SK-N-SH treated with all-trans-retinoic acid at 6 μM for 48 hours (cell line): ENCODE measurements at regions not wholly inside any gene's neighbourhood (a gene's known extent, or its start where the extent isn't known, plus 50 kb on each side); places are given as distances from the start of the nearest gene placed in this dataset.

Experiments used
- ATAC-seq: fragments of 200-7000 bp; cut with Tn5 transposase; 3 replicates; pipeline ENCODE4 v1.9.1; 2020; ENCODE audit warnings: mild to moderate bottlenecking, moderate library complexity
- ARNTL ChIP-seq: fragments of 450-650 bp; formaldehyde crosslinking; IDR thresholded peaks from 2 replicates; pipeline ENCODE4 v1.5.0; 2020; ENCODE audit warnings: low read depth, mild to moderate bottlenecking, moderate library complexity, borderline replicate concordance
- BACH2 ChIP-seq: fragments of 250-450 bp; sonication (Bioruptor Pico); IDR thresholded peaks from 2 replicates; pipeline ENCODE4 v1.9.0; 2021; ENCODE audit warnings: mild to moderate bottlenecking, borderline replicate concordance
- ESRRG ChIP-seq: fragments of 250-450 bp; sonication (Bioruptor Pico); IDR thresholded peaks from 2 replicates; pipeline ENCODE4 v1.6.1; 2021; ENCODE audit warnings: mild to moderate bottlenecking
- GLIS3 ChIP-seq: fragments of 250-450 bp; sonication (Bioruptor Pico); IDR thresholded peaks from 2 replicates; pipeline ENCODE4 v1.5.0; 2020; ENCODE audit warnings: mild to moderate bottlenecking, moderate library complexity
- ISL1 ChIP-seq: fragments of 250-450 bp; sonication (Bioruptor Pico); IDR thresholded peaks from 2 replicates; pipeline ENCODE4 v2.1.2; 2022; ENCODE audit warnings: mild to moderate bottlenecking, moderate library complexity
- OSR1 ChIP-seq: fragments of 250-450 bp; sonication (Bioruptor Pico); IDR thresholded peaks from 2 replicates; pipeline ENCODE4 v1.8.0; 2022; ENCODE audit warnings: moderate library complexity, mild to moderate bottlenecking, inconsistent platforms
- PPARA ChIP-seq: fragments of 250-450 bp; sonication (Bioruptor Pico); IDR thresholded peaks from 2 replicates; pipeline ENCODE4 v1.5.0; 2020; ENCODE audit warnings: mild to moderate bottlenecking, borderline replicate concordance
- RARB ChIP-seq: fragments of 250-450 bp; sonication (Bioruptor Pico); IDR thresholded peaks from 2 replicates; pipeline ENCODE4 v1.8.0; 2021; ENCODE audit warnings: mild to moderate bottlenecking, moderate library complexity
- SNAI2 ChIP-seq: fragments of 250-450 bp; sonication (Bioruptor Pico); IDR thresholded peaks from 2 replicates; pipeline ENCODE4 v1.5.0; 2020; ENCODE audit warnings: mild to moderate bottlenecking, moderate library complexity
- TCF4 ChIP-seq: fragments of 250-450 bp; sonication (Bioruptor Pico); IDR thresholded peaks from 2 replicates; pipeline ENCODE4 v1.8.0; 2021; ENCODE audit warnings: mild to moderate bottlenecking, moderate library complexity, borderline replicate concordance
- TOX ChIP-seq: fragments of 250-450 bp; sonication (Bioruptor Pico); IDR thresholded peaks from 2 replicates; pipeline ENCODE4 v1.8.0; 2021; ENCODE audit warnings: mild to moderate bottlenecking, moderate library complexity, borderline replicate concordance
- ZC3H10 ChIP-seq: fragments of 250-450 bp; sonication (Bioruptor Pico); IDR thresholded peaks from 2 replicates; pipeline ENCODE4 v1.5.1; 2021; ENCODE audit warnings: mild to moderate bottlenecking, moderate library complexity
- ZFP3 ChIP-seq: fragments of 250-450 bp; sonication (Bioruptor Pico); IDR thresholded peaks from 2 replicates; pipeline ENCODE4 v1.5.0; 2020; ENCODE audit warnings: mild to moderate bottlenecking, moderate library complexity
- ZFP30 ChIP-seq: fragments of 450-650 bp; formaldehyde crosslinking; IDR thresholded peaks from 2 replicates; pipeline ENCODE4 v1.5.0; 2022; ENCODE audit warnings: mild to moderate bottlenecking, moderate library complexity
- ZNF565 ChIP-seq: fragments of 450-650 bp; formaldehyde crosslinking; conservative IDR thresholded peaks from 2 replicates; pipeline ENCODE4 v1.5.0; 2020; ENCODE audit warnings: low read depth, mild to moderate bottlenecking, moderate library complexity
- ZNF70 ChIP-seq: fragments of 450-650 bp; formaldehyde crosslinking; IDR thresholded peaks from 2 replicates; pipeline ENCODE4 v1.5.0; 2020; ENCODE audit warnings: mild to moderate bottlenecking, moderate library complexity
- ZNF8 ChIP-seq: fragments of 450-650 bp; formaldehyde crosslinking; IDR thresholded peaks from 2 replicates; pipeline ENCODE4 v1.5.0; 2020; ENCODE audit warnings: mild to moderate bottlenecking, moderate library complexity
- TF ChIP-seq, protein P1 (sequence below): fragments of 250-450 bp; sonication (Bioruptor Pico); IDR thresholded peaks from 2 replicates; pipeline ENCODE4 v1.5.1; 2021; ENCODE audit warnings: mild to moderate bottlenecking, moderate library complexity
- TF ChIP-seq, protein P2 (sequence below): fragments of 250-450 bp; sonication (Bioruptor Pico); IDR thresholded peaks from 2 replicates; pipeline ENCODE4 v1.5.1; 2020; ENCODE audit warnings: low read depth, mild to moderate bottlenecking, moderate library complexity
- TF ChIP-seq, protein P3 (sequence below): fragments of 250-450 bp; sonication (Bioruptor Pico); IDR thresholded peaks from 2 replicates; pipeline ENCODE4 v1.8.0; 2021; ENCODE audit warnings: low read depth, mild to moderate bottlenecking, moderate library complexity, borderline replicate concordance
- TF ChIP-seq, protein P4 (sequence below): fragments of 250-450 bp; sonication (Bioruptor Pico); IDR thresholded peaks from 2 replicates; pipeline ENCODE4 v1.8.0; 2020; ENCODE audit warnings: mild to moderate bottlenecking, moderate library complexity, borderline replicate concordance

DNA sequence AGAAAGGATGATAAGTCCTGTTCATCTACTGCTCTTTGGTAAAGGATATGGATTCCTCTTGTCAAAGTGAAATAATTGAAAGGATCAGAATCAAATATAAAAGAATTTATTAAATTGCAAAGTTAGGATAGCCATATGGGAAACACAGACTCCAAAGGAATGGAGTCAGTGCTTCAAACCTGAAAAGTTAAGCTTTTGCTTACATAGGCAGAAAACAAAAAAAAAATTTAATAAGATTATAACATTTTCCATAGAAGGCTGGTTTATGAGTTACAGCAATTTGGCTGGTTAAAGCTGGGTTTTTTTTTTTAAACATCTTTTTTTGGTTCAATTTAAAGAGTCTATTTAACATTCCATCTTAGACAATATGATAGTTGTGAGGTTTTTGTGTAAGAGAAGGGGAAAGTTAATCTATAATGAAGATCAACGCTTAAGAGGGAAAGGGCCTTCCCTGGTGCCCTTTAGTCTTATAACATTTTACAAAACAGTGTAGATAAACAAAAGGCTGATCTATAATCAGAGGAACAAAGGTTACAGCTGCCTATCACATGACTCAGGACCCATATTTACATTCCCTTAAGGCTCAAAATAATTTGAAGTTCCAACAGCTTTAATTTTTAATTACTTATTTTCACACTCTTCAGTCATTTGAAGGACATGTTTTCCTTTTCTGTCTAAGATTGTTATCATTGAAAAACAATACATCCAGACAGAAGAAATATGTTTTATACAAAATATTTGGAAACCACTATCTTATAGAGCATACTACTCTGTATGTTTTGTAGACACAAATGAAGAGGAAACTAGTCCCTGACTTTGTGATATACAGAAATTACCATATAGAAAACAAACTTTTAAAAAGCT is 234.3 kb upstream of the MBL2 start:
- TF ChIP-seq OSR1, result no peak
- no peak for TF ChIP-seq GLIS3 (CRISPR knock-in tag)
- no peak for TF ChIP-seq ESRRG (CRISPR knock-in tag)
- TF ChIP-seq, protein P1, sequence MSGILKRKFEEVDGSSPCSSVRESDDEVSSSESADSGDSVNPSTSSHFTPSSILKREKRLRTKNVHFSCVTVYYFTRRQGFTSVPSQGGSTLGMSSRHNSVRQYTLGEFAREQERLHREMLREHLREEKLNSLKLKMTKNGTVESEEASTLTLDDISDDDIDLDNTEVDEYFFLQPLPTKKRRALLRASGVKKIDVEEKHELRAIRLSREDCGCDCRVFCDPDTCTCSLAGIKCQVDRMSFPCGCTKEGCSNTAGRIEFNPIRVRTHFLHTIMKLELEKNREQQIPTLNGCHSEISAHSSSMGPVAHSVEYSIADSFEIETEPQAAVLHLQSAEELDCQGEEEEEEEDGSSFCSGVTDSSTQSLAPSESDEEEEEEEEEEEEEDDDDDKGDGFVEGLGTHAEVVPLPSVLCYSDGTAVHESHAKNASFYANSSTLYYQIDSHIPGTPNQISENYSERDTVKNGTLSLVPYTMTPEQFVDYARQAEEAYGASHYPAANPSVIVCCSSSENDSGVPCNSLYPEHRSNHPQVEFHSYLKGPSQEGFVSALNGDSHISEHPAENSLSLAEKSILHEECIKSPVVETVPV (CRISPR knock-in tag), result no peak
- TF ChIP-seq, protein P2, sequence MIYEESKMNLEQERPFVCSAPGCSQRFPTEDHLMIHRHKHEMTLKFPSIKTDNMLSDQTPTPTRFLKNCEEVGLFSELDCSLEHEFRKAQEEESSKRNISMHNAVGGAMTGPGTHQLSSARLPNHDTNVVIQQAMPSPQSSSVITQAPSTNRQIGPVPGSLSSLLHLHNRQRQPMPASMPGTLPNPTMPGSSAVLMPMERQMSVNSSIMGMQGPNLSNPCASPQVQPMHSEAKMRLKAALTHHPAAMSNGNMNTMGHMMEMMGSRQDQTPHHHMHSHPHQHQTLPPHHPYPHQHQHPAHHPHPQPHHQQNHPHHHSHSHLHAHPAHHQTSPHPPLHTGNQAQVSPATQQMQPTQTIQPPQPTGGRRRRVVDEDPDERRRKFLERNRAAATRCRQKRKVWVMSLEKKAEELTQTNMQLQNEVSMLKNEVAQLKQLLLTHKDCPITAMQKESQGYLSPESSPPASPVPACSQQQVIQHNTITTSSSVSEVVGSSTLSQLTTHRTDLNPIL (CRISPR knock-in tag), result no peak
- TF ChIP-seq, protein P3, sequence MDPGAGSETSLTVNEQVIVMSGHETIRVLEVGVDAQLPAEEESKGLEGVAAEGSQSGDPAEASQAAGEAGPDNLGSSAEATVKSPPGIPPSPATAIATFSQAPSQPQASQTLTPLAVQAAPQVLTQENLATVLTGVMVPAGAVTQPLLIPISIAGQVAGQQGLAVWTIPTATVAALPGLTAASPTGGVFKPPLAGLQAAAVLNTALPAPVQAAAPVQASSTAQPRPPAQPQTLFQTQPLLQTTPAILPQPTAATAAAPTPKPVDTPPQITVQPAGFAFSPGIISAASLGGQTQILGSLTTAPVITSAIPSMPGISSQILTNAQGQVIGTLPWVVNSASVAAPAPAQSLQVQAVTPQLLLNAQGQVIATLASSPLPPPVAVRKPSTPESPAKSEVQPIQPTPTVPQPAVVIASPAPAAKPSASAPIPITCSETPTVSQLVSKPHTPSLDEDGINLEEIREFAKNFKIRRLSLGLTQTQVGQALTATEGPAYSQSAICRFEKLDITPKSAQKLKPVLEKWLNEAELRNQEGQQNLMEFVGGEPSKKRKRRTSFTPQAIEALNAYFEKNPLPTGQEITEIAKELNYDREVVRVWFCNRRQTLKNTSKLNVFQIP (CRISPR knock-in tag), result no peak
- no peak for TF ChIP-seq ZFP3 (CRISPR knock-in tag)
- ATAC-seq, result no peak

DNA sequence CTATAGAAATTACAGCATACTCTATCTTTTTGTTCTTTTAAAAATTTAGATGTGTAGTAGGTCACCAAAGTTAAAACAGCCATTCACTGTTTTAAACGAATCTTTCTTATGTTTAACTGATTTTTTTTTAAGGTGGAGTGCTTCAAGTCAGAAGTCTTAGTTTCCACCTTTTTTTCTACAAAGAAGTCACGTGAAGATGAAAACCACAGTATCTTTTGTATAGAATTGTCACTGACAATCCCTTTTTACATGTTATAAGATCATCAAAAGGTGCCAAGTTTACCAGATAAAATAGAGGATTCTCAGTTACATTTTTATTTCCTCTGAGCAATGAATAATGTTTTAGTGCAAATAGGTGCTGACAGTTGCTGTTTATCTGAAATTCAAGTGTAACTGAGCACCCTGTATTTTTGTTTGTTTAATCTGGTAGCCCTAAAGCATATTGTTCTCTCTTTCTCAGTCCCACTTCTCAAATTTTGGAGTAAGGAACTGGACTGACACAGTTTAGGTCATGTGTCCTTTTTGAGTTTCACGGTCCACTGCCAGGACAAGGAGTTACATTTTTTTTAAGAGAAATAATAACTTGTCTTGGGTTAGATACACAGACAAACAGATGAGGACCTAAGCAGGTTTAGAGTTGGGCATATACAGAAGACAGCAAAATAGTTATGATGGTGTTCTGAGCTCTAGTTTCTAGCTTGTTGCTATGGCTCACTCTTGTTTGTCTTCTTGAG is 233.2 kb upstream of the MBL2 start:
- ATAC-seq, result no peak
- no peak for TF ChIP-seq ZNF70 (CRISPR knock-in tag)
- TF ChIP-seq ZFP3 (CRISPR knock-in tag), result no peak
- no peak for TF ChIP-seq PPARA (CRISPR knock-in tag)
- no peak for TF ChIP-seq ZNF565 (CRISPR knock-in tag)
- TF ChIP-seq BACH2 (CRISPR knock-in tag), result no peak
- no peak for TF ChIP-seq GLIS3 (CRISPR knock-in tag)
- TF ChIP-seq ZC3H10 (CRISPR knock-in tag), result no peak
- TF ChIP-seq TOX (CRISPR knock-in tag), result no peak
- TF ChIP-seq, protein P4, sequence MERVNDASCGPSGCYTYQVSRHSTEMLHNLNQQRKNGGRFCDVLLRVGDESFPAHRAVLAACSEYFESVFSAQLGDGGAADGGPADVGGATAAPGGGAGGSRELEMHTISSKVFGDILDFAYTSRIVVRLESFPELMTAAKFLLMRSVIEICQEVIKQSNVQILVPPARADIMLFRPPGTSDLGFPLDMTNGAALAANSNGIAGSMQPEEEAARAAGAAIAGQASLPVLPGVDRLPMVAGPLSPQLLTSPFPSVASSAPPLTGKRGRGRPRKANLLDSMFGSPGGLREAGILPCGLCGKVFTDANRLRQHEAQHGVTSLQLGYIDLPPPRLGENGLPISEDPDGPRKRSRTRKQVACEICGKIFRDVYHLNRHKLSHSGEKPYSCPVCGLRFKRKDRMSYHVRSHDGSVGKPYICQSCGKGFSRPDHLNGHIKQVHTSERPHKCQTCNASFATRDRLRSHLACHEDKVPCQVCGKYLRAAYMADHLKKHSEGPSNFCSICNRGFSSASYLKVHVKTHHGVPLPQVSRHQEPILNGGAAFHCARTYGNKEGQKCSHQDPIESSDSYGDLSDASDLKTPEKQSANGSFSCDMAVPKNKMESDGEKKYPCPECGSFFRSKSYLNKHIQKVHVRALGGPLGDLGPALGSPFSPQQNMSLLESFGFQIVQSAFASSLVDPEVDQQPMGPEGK, result no peak
- TF ChIP-seq ARNTL (CRISPR knock-in tag), result no peak
- no peak for TF ChIP-seq ISL1 (CRISPR knock-in tag)
- no peak for TF ChIP-seq SNAI2 (CRISPR knock-in tag)
- TF ChIP-seq, protein P2 (CRISPR knock-in tag), result no peak
- no peak for TF ChIP-seq TCF4
- TF ChIP-seq, protein P3 (CRISPR knock-in tag), result no peak

DNA sequence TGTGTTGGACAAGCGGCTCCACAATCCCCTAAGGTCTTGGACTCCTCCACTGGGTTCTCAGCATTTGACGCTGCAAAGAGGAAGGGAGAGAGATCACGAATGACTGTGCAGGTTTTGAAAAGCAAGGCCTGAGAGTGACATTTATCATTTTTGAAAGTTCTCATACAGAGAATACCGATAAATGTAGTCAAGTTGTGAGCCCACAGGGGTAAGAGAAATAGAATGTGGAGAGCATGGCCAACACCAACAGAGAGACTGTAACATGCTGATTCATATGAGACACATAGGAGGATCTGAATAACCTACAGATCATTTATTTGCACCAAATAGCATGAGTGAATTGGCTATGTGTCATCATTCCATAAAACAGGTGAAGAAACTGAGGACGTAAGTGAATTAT is 230.5 kb upstream of the MBL2 start:
- no peak for ATAC-seq
- TF ChIP-seq PPARA (CRISPR knock-in tag) (no peak), TOX (CRISPR knock-in tag) (no peak), ZNF565 (CRISPR knock-in tag) (no peak), ARNTL (CRISPR knock-in tag) (no peak), ZNF8 (CRISPR knock-in tag) (no peak), ISL1 (CRISPR knock-in tag) (no peak), ZFP30 (CRISPR knock-in tag) (no peak), OSR1 (no peak), TCF4 (no peak), ZNF70 (CRISPR knock-in tag) (no peak), RARB (CRISPR knock-in tag) (no peak), BACH2 (CRISPR knock-in tag) (no peak), GLIS3 (CRISPR knock-in tag) (no peak), ZC3H10 (CRISPR knock-in tag) (no peak), ZFP3 (CRISPR knock-in tag) (no peak)
- TF ChIP-seq, protein P3 (CRISPR knock-in tag), result no peak
- TF ChIP-seq, protein P1 (CRISPR knock-in tag), result no peak
